ENCODE measurements at regions not wholly inside any gene's neighbourhood (a gene's known extent, or its start where the extent isn't known, plus 50 kb on each side); places are given as distances from the start of the nearest gene placed in this dataset.

DNA sequence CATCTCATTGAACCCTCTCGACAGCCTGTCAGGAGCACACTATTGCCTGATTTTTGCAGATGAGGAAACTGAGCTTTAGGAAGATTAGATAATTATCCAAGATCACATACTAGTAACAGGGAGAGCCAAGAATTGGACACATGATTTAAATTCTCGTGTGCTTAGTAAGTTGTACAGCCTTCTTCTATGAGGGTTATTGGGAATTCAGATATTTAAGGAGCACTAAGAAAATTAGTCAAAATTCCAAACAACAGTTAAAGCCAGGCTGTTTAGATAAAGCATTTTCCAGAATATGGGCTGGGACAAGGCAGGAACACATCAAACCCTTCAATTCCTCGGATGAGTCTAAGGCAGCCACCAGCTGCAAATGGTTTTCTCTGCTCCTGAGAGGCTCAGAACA lies 148.8 kb downstream of the TMEM30B start:
- TF ChIP-seq, protein P1, sequence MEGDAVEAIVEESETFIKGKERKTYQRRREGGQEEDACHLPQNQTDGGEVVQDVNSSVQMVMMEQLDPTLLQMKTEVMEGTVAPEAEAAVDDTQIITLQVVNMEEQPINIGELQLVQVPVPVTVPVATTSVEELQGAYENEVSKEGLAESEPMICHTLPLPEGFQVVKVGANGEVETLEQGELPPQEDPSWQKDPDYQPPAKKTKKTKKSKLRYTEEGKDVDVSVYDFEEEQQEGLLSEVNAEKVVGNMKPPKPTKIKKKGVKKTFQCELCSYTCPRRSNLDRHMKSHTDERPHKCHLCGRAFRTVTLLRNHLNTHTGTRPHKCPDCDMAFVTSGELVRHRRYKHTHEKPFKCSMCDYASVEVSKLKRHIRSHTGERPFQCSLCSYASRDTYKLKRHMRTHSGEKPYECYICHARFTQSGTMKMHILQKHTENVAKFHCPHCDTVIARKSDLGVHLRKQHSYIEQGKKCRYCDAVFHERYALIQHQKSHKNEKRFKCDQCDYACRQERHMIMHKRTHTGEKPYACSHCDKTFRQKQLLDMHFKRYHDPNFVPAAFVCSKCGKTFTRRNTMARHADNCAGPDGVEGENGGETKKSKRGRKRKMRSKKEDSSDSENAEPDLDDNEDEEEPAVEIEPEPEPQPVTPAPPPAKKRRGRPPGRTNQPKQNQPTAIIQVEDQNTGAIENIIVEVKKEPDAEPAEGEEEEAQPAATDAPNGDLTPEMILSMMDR (conservative IDR thresholded peaks at IDR 0.05; ENCODE audit: low read depth in 2 of 2), result no peak
- TF ChIP-seq JUNB (IDR thresholded peaks at IDR 0.05; ENCODE audit: unreplicated experiment), result no peak

All from GM23338 (cell line).